ENCODE measurements at regions not wholly inside any gene's neighbourhood (a gene's known extent, or its start where the extent isn't known, plus 50 kb on each side); places are given as distances from the start of the nearest gene placed in this dataset.

- Mint-ChIP-seq H3K27me3 (peaks cover 24% of the 10 kb centered on the region), H3K27ac (no peak overlapping the region), H3K36me3 (ENCODE audit: low read depth) (no peaks in the 10 kb centered on the region), H3K9me3 (no peaks in the 10 kb centered on the region), H3K4me3 (no peak overlapping the region), H3K4me1 (ENCODE audit: low read depth) (no peaks in the 10 kb centered on the region)
- no peak for DNase-seq
Observed at GRCh38 chr14:61154641-61155040, 126.5 kb downstream of the TMEM30B start.

- Mint-ChIP-seq H3K4me3 (no peak overlapping the region), H3K4me1 (ENCODE audit: low read depth) (no peaks in the 10 kb centered on the region), H3K9me3 (no peaks in the 10 kb centered on the region), H3K27me3 (peaks cover 26% of the 10 kb centered on the region), H3K27ac (no peak overlapping the region), H3K36me3 (ENCODE audit: low read depth) (no peaks in the 10 kb centered on the region)
- no peak for DNase-seq
Observed at GRCh38 chr14:61153914-61154545, 127.1 kb downstream of the TMEM30B start.

GRCh38 chr14:61153431-61153830 lies 127.7 kb downstream of the TMEM30B start:
- Mint-ChIP-seq H3K27me3 (peaks cover 25% of the 10 kb centered on the region), H3K9me3 (no peaks in the 10 kb centered on the region), H3K27ac (no peak overlapping the region), H3K36me3 (ENCODE audit: low read depth) (no peaks in the 10 kb centered on the region), H3K4me1 (ENCODE audit: low read depth) (no peaks in the 10 kb centered on the region), H3K4me3 (no peak overlapping the region)
- DNase-seq: no peak

GRCh38 chr14:61152851-61153364 lies 128.2 kb downstream of the TMEM30B start:
- Mint-ChIP-seq H3K36me3 (ENCODE audit: low read depth) (no peaks in the 10 kb centered on the region), H3K9me3 (no peaks in the 10 kb centered on the region), H3K4me3 (no peak overlapping the region), H3K27me3 (peaks cover 25% of the 10 kb centered on the region), H3K27ac (no peak overlapping the region), H3K4me1 (ENCODE audit: low read depth) (no peaks in the 10 kb centered on the region)
- DNase-seq: no peak

GRCh38 chr14:61151251-61151650 lies 129.9 kb downstream of the TMEM30B start:
- H3K36me3 Mint-ChIP-seq (ENCODE audit: low read depth): no peaks in the 10 kb centered on the region
- H3K4me3 Mint-ChIP-seq: no peak overlapping the region
- H3K9me3 Mint-ChIP-seq: no peaks in the 10 kb centered on the region
- no peaks in the 10 kb centered on the region for H3K4me1 Mint-ChIP-seq (ENCODE audit: low read depth)
- no peak for DNase-seq
- no peak overlapping the region for H3K27ac Mint-ChIP-seq
- H3K27me3 Mint-ChIP-seq: peaks cover 25% of the 10 kb centered on the region

- Mint-ChIP-seq H3K27ac (no peak overlapping the region), H3K4me1 (ENCODE audit: low read depth) (no peaks in the 10 kb centered on the region)
Observed at GRCh38 chr14:61150851-61151250, 130.3 kb downstream of the TMEM30B start.

GRCh38 chr14:61149896-61150295 lies 131.2 kb downstream of the TMEM30B start:
- DNase-seq: no peak
- Mint-ChIP-seq H3K9me3 (peaks cover 5% of the 10 kb centered on the region), H3K27me3 (peaks cover 25% of the 10 kb centered on the region), H3K36me3 (ENCODE audit: low read depth) (no peaks in the 10 kb centered on the region), H3K4me1 (ENCODE audit: low read depth) (no peaks in the 10 kb centered on the region), H3K27ac (no peak overlapping the region), H3K4me3 (no peak overlapping the region)

More at GRCh38 chr14:61150851-61151250, 130.3 kb downstream of the TMEM30B start:
- Mint-ChIP-seq H3K27me3 (peaks cover 25% of the 10 kb centered on the region), H3K9me3 (no peaks in the 10 kb centered on the region), H3K4me3 (no peak overlapping the region), H3K36me3 (ENCODE audit: low read depth) (no peaks in the 10 kb centered on the region)
- no peak for DNase-seq

GRCh38 chr14:61148742-61149350 lies 132.3 kb downstream of the TMEM30B start:
- Mint-ChIP-seq H3K9me3 (peaks cover 14% of the 10 kb centered on the region), H3K36me3 (ENCODE audit: low read depth) (no peaks in the 10 kb centered on the region), H3K4me1 (ENCODE audit: low read depth) (no peaks in the 10 kb centered on the region), H3K4me3 (no peak overlapping the region), H3K27ac (no peak overlapping the region), H3K27me3 (peaks cover 25% of the 10 kb centered on the region)
- no peak for DNase-seq

GRCh38 chr14:61147831-61148549 lies 133.1 kb downstream of the TMEM30B start:
- Mint-ChIP-seq H3K36me3 (ENCODE audit: low read depth) (no peaks in the 10 kb centered on the region), H3K4me3 (no peak overlapping the region), H3K27ac (no peak overlapping the region), H3K4me1 (ENCODE audit: low read depth) (no peaks in the 10 kb centered on the region), H3K9me3 (peaks cover 20% of the 10 kb centered on the region), H3K27me3 (peaks cover 19% of the 10 kb centered on the region)
- DNase-seq: no peak

- no peaks in the 10 kb centered on the region for H3K36me3 Mint-ChIP-seq (ENCODE audit: low read depth)
- H3K27me3 Mint-ChIP-seq: peaks cover 17% of the 10 kb centered on the region
- H3K4me1 Mint-ChIP-seq (ENCODE audit: low read depth): no peaks in the 10 kb centered on the region
- no peak overlapping the region for H3K4me3 Mint-ChIP-seq
- DNase-seq: no peak
- H3K9me3 Mint-ChIP-seq: peaks cover 20% of the 10 kb centered on the region
- no peak overlapping the region for H3K27ac Mint-ChIP-seq
Observed at GRCh38 chr14:61147381-61147821, 133.7 kb downstream of the TMEM30B start.

GRCh38 chr14:61146899-61147298 lies 134.2 kb downstream of the TMEM30B start:
- no peaks in the 10 kb centered on the region for H3K36me3 Mint-ChIP-seq (ENCODE audit: low read depth)
- H3K4me3 Mint-ChIP-seq: no peak overlapping the region
- H3K27me3 Mint-ChIP-seq: peaks cover 17% of the 10 kb centered on the region
- peaks cover 20% of the 10 kb centered on the region for H3K9me3 Mint-ChIP-seq
- no peak for DNase-seq
- H3K4me1 Mint-ChIP-seq (ENCODE audit: low read depth): no peaks in the 10 kb centered on the region
- no peak overlapping the region for H3K27ac Mint-ChIP-seq

GRCh38 chr14:61145903-61146481 lies 135.1 kb downstream of the TMEM30B start:
- no peaks in the 10 kb centered on the region for H3K36me3 Mint-ChIP-seq (ENCODE audit: low read depth)
- H3K4me1 Mint-ChIP-seq (ENCODE audit: low read depth): no peaks in the 10 kb centered on the region
- H3K27me3 Mint-ChIP-seq: peaks cover 14% of the 10 kb centered on the region
- no peak for DNase-seq
- no peak overlapping the region for H3K4me3 Mint-ChIP-seq
- peaks cover 20% of the 10 kb centered on the region for H3K9me3 Mint-ChIP-seq
- H3K27ac Mint-ChIP-seq: no peak overlapping the region

GRCh38 chr14:61145034-61145902 lies 135.9 kb downstream of the TMEM30B start:
- H3K4me1 Mint-ChIP-seq (ENCODE audit: low read depth): no peaks in the 10 kb centered on the region
- H3K27ac Mint-ChIP-seq: no peak overlapping the region
- H3K27me3 Mint-ChIP-seq: peaks cover 10% of the 10 kb centered on the region
- H3K9me3 Mint-ChIP-seq: peaks cover 20% of the 10 kb centered on the region
- DNase-seq: no peak
- H3K36me3 Mint-ChIP-seq (ENCODE audit: low read depth): no peaks in the 10 kb centered on the region
- H3K4me3 Mint-ChIP-seq: no peak overlapping the region

Data from activated T-cell treated with anti-CD3 and anti-CD28 coated beads, Interleukin-2, amount 50 U/mL, for 24 hours (primary cell).